ENCODE measurements at regions not wholly inside any gene's neighbourhood (a gene's known extent, or its start where the extent isn't known, plus 50 kb on each side); places are given as distances from the start of the nearest gene placed in this dataset.

GRCh38 chr11:56886455-56886854 is 102.3 kb upstream of the OR5AK2 start:
- no peaks in the 10 kb centered on the region for H4K20me1 ChIP-seq (ENCODE audit: low read depth, low read length)
- H3K9me3 ChIP-seq (ENCODE audit: insufficient read depth, low read length): no peaks in the 10 kb centered on the region
- H3F3A ChIP-seq (ENCODE audit: insufficient read depth): no peaks in the 10 kb centered on the region
- H3K9me2 ChIP-seq (replicated peaks; ENCODE audit: insufficient read depth, low read length): no peaks in the 10 kb centered on the region
- no peak overlapping the region for H3K4me2 ChIP-seq (ENCODE audit: low read depth, low read length, poor library complexity, severe bottlenecking)
- TF ChIP-seq EZH2phosphoT487 (conservative IDR thresholded peaks at IDR 0.05; ENCODE audit: low read length): no peak
- TF ChIP-seq CTCF (IDR thresholded peaks at IDR 0.05; ENCODE audit: insufficient read depth, low read length, poor library complexity, severe bottlenecking): no peak
- no peak overlapping the region for H3K27ac ChIP-seq (ENCODE audit: low read depth, low read length)
- no peaks in the 10 kb centered on the region for H3K36me3 ChIP-seq (ENCODE audit: low read length)
- H2AFZ ChIP-seq (ENCODE audit: low read depth, low read length, severe bottlenecking): no peak overlapping the region
- H3K27me3 ChIP-seq (ENCODE audit: low read length): no peaks in the 10 kb centered on the region
- H3K4me3 ChIP-seq (ENCODE audit: insufficient read depth, low read length, poor library complexity, severe bottlenecking): no peak overlapping the region
- H3K9ac ChIP-seq (ENCODE audit: low read length): no peak overlapping the region
- no peaks in the 10 kb centered on the region for H3K79me2 ChIP-seq (ENCODE audit: insufficient read depth, low read length)

GRCh38 chr11:56885854-56886253 is 102.9 kb upstream of the OR5AK2 start:
- no peak overlapping the region for H3K27ac ChIP-seq (ENCODE audit: low read depth, low read length)

GRCh38 chr11:56885177-56885576 is 103.5 kb upstream of the OR5AK2 start:
- H4K20me1 ChIP-seq (ENCODE audit: low read depth, low read length): no peaks in the 10 kb centered on the region
- H3K36me3 ChIP-seq (ENCODE audit: low read length): no peaks in the 10 kb centered on the region
- H3K27me3 ChIP-seq (ENCODE audit: low read length): no peaks in the 10 kb centered on the region
- no peaks in the 10 kb centered on the region for H3K9me2 ChIP-seq (replicated peaks; ENCODE audit: insufficient read depth, low read length)
- H3F3A ChIP-seq (ENCODE audit: insufficient read depth): no peaks in the 10 kb centered on the region
- TF ChIP-seq EZH2phosphoT487 (conservative IDR thresholded peaks at IDR 0.05; ENCODE audit: low read length) (no peak), CTCF (IDR thresholded peaks at IDR 0.05; ENCODE audit: insufficient read depth, low read length, poor library complexity, severe bottlenecking) (no peak)
- no peaks in the 10 kb centered on the region for H3K79me2 ChIP-seq (ENCODE audit: insufficient read depth, low read length)
- no peak overlapping the region for H3K9ac ChIP-seq (ENCODE audit: low read length)
- no peak overlapping the region for H3K4me3 ChIP-seq (ENCODE audit: insufficient read depth, low read length, poor library complexity, severe bottlenecking)
- no peak overlapping the region for H3K4me2 ChIP-seq (ENCODE audit: low read depth, low read length, poor library complexity, severe bottlenecking)
- H3K9me3 ChIP-seq (ENCODE audit: insufficient read depth, low read length): no peaks in the 10 kb centered on the region
- no peak overlapping the region for H3K27ac ChIP-seq (ENCODE audit: low read depth, low read length)
- H2AFZ ChIP-seq (ENCODE audit: low read depth, low read length, severe bottlenecking): no peak overlapping the region

More at GRCh38 chr11:56885854-56886253, 102.9 kb upstream of the OR5AK2 start:
- H3K9ac ChIP-seq (ENCODE audit: low read length): no peak overlapping the region
- no peaks in the 10 kb centered on the region for H4K20me1 ChIP-seq (ENCODE audit: low read depth, low read length)
- no peaks in the 10 kb centered on the region for H3K9me3 ChIP-seq (ENCODE audit: insufficient read depth, low read length)
- no peak overlapping the region for H3K4me3 ChIP-seq (ENCODE audit: insufficient read depth, low read length, poor library complexity, severe bottlenecking)
- TF ChIP-seq CTCF (IDR thresholded peaks at IDR 0.05; ENCODE audit: insufficient read depth, low read length, poor library complexity, severe bottlenecking): no peak
- TF ChIP-seq EZH2phosphoT487 (conservative IDR thresholded peaks at IDR 0.05; ENCODE audit: low read length): no peak
- H3K36me3 ChIP-seq (ENCODE audit: low read length): no peaks in the 10 kb centered on the region
- H3K79me2 ChIP-seq (ENCODE audit: insufficient read depth, low read length): no peaks in the 10 kb centered on the region
- no peaks in the 10 kb centered on the region for H3K9me2 ChIP-seq (replicated peaks; ENCODE audit: insufficient read depth, low read length)
- H3F3A ChIP-seq (ENCODE audit: insufficient read depth): no peaks in the 10 kb centered on the region
- H2AFZ ChIP-seq (ENCODE audit: low read depth, low read length, severe bottlenecking): no peak overlapping the region
- no peak overlapping the region for H3K4me2 ChIP-seq (ENCODE audit: low read depth, low read length, poor library complexity, severe bottlenecking)
- H3K27me3 ChIP-seq (ENCODE audit: low read length): no peaks in the 10 kb centered on the region

Data from SU-DHL-6 (cell line).